Natural killer cell (primary cell): ENCODE measurements at regions not wholly inside any gene's neighbourhood (a gene's known extent, or its start where the extent isn't known, plus 50 kb on each side); places are given as distances from the start of the nearest gene placed in this dataset.
A peak's percentile ranks its signal among the peaks of the same experiment; 100 is the strongest.

Experiments used
- ATAC-seq, 3 donors: fragments of 150-1000 bp in 2 of 3; fragments of 200-7000 bp in 1 of 3; cut with Tn5 transposase; 1 replicate in 1 of 3; 2 replicates in 2 of 3; pipeline ENCODE4 v1.10.0; 2021; ENCODE audit warnings: mild to moderate bottlenecking in 2 of 3, moderate library complexity in 2 of 3
- DNase-seq, 2 donors: peaks; one replicate each; pipeline versions ENCODE4 v3.0.0 to v3.0.0-alpha.2; 2013 to 2021; ENCODE audit warnings: mixed read lengths in 1 of 2
- H3K27ac ChIP-seq: one replicate; pipeline ENCODE4 v1.5.1; 2013; ENCODE audit warnings: mild to moderate bottlenecking, low read length
- H3K27me3 ChIP-seq: one replicate; pipeline ENCODE4 v1.6.1; 2013; ENCODE audit warnings: low read length; ENCODE audit not compliant: control insufficient read depth, insufficient read depth
- H3K36me3 ChIP-seq: one replicate; pipeline ENCODE4 v1.6.1; 2013; ENCODE audit warnings: low read length; ENCODE audit not compliant: control insufficient read depth, insufficient read depth
- H3K4me1 ChIP-seq: one replicate; pipeline ENCODE4 v1.6.1; 2013; ENCODE audit warnings: low read length; ENCODE audit not compliant: control insufficient read depth, insufficient read depth
- H3K4me3 ChIP-seq: one replicate; pipeline ENCODE4 v1.5.1; 2013; ENCODE audit warnings: low read length
- H3K9me3 ChIP-seq: one replicate; pipeline ENCODE4 v1.6.1; 2013; ENCODE audit warnings: low read length; ENCODE audit not compliant: control insufficient read depth, insufficient read depth
- H3K27ac Mint-ChIP-seq, 2 donors: one replicate each; pipeline ENCODE4 v1.8.0; 2022; ENCODE audit warnings: mild to moderate bottlenecking in 2 of 2, mixed read lengths in 2 of 2, moderate library complexity in 1 of 2
- H3K27me3 Mint-ChIP-seq, 2 donors: one replicate each; pipeline ENCODE4 v1.8.0; 2022; ENCODE audit warnings: low read depth in 2 of 2, mixed read lengths in 2 of 2
- H3K36me3 Mint-ChIP-seq: one replicate; pipeline ENCODE4 v1.8.0; 2022; ENCODE audit warnings: mixed read lengths
- H3K4me1 Mint-ChIP-seq, 2 donors: one replicate each; pipeline ENCODE4 v1.8.0; 2022; ENCODE audit warnings: mixed read lengths in 2 of 2
- H3K4me3 Mint-ChIP-seq: one replicate; pipeline ENCODE4 v1.8.0; 2022; ENCODE audit warnings: mild to moderate bottlenecking, moderate library complexity, mixed read lengths
- H3K9me3 Mint-ChIP-seq, 2 donors: one replicate each; pipeline ENCODE4 v1.8.0; 2022; ENCODE audit warnings: mixed read lengths in 2 of 2
- CTCF ChIP-seq: fragments of 200-600 bp; IDR thresholded peaks from one replicate; pipeline ENCODE4 v1.8.0; 2022; ENCODE audit warnings: antibody characterized with exemption
- WGBS: methylation state at CpG from one replicate; pipeline ENCODE4 v1.1.7; 2013; ENCODE audit warnings: missing lambda C conversion rate; ENCODE audit not compliant: insufficient coverage; 5-methylcytosine and 5-hydroxymethylcytosine counted together
- intact Hi-C: fragments of 100-400 bp; cut with micrococcal nuclease; formaldehyde crosslinking; loops from one replicate; pipeline ENCODE4 v1.14.2; 2022

- no peaks in the 10 kb centered on the region for H3K36me3 Mint-ChIP-seq
- no peak overlapping the region for H3K4me3 Mint-ChIP-seq
- no peak for ATAC-seq
- DNase-seq: no peak
- Histone ChIP-seq H3K4me1 (no peaks in the 10 kb centered on the region), H3K9me3 (no peaks in the 10 kb centered on the region), H3K4me3 (no peak overlapping the region), H3K27ac (no peak overlapping the region), H3K36me3 (no peaks in the 10 kb centered on the region), H3K27me3 (no peaks in the 10 kb centered on the region)
- H3K9me3 Mint-ChIP-seq: no peaks in the 10 kb centered on the region
- intact Hi-C loops: no loop called here
- H3K27me3 Mint-ChIP-seq: peaks cover 3 to 16% of the 10 kb centered on the region in 2 donors
- 61% methylated on average over 2 of the region's 2 CpGs for WGBS
- TF ChIP-seq CTCF: no peak
- no peak overlapping the region for H3K27ac Mint-ChIP-seq
- H3K4me1 Mint-ChIP-seq: peaks cover 5 to 6% of the 10 kb centered on the region in 2 donors
Measured at GRCh38 chr2:133842446-133842845, 274.2 kb upstream of the NCKAP5 start.

GRCh38 chr2:133843091-133843490 lies 274.8 kb upstream of the NCKAP5 start:
- no peak overlapping the region for H3K4me3 Mint-ChIP-seq
- WGBS: 80% methylated on average over 3 of the region's 3 CpGs
- intact Hi-C loops: no loop called here

GRCh38 chr2:133843551-133843950 lies 275.3 kb upstream of the NCKAP5 start:
- intact Hi-C loops: no loop called here
- no peak for TF ChIP-seq CTCF
- H3K27me3 Mint-ChIP-seq: peaks cover 6 to 23% of the 10 kb centered on the region in 2 donors
- H3K36me3 Mint-ChIP-seq: no peaks in the 10 kb centered on the region
- DNase-seq (no peak), ATAC-seq (no peak)
- H3K27ac ChIP-seq: no peak overlapping the region
- H3K4me1 Mint-ChIP-seq: peaks cover 5 to 6% of the 10 kb centered on the region in 2 donors
- no peaks in the 10 kb centered on the region for H3K4me1 ChIP-seq
- no peaks in the 10 kb centered on the region for H3K27me3 ChIP-seq
- no peaks in the 10 kb centered on the region for H3K36me3 ChIP-seq
- H3K4me3 ChIP-seq: no peak overlapping the region
- H3K9me3 ChIP-seq: no peaks in the 10 kb centered on the region
- H3K4me3 Mint-ChIP-seq: no peak overlapping the region
- H3K9me3 Mint-ChIP-seq: no peaks in the 10 kb centered on the region
- no peak overlapping the region for H3K27ac Mint-ChIP-seq
- WGBS: 94% methylated on average over 6 of the region's 6 CpGs

More at GRCh38 chr2:133843091-133843490, 274.8 kb upstream of the NCKAP5 start:
- DNase-seq (no peak), ATAC-seq (no peak)
- H3K27me3 ChIP-seq: no peaks in the 10 kb centered on the region
- Mint-ChIP-seq H3K9me3 (no peaks in the 10 kb centered on the region), H3K4me1 (peaks cover 5 to 6% of the 10 kb centered on the region in 2 donors), H3K27me3 (peaks cover 6 to 23% of the 10 kb centered on the region in 2 donors), H3K27ac (no peak overlapping the region), H3K36me3 (no peaks in the 10 kb centered on the region)
- H3K27ac ChIP-seq: no peak overlapping the region
- no peaks in the 10 kb centered on the region for H3K36me3 ChIP-seq
- no peak overlapping the region for H3K4me3 ChIP-seq
- no peak for TF ChIP-seq CTCF
- no peaks in the 10 kb centered on the region for H3K9me3 ChIP-seq
- H3K4me1 ChIP-seq: no peaks in the 10 kb centered on the region

- no peak overlapping the region for H3K27ac ChIP-seq
- Mint-ChIP-seq H3K36me3 (no peaks in the 10 kb centered on the region), H3K27ac (no peak overlapping the region), H3K27me3 (peaks cover 6 to 23% of the 10 kb centered on the region in 2 donors), H3K4me1 (peaks cover 5 to 6% of the 10 kb centered on the region in 2 donors), H3K9me3 (no peaks in the 10 kb centered on the region), H3K4me3 (no peak overlapping the region)
- 33% methylated on average over 9 of the region's 9 CpGs for WGBS
- DNase-seq: peak in 1 of 2 donors; percentile 73
- no peaks in the 10 kb centered on the region for H3K27me3 ChIP-seq
- peak; percentile 76 for TF ChIP-seq CTCF
- H3K4me3 ChIP-seq: no peak overlapping the region
- no peaks in the 10 kb centered on the region for H3K9me3 ChIP-seq
- ATAC-seq: peak; percentile 69 to 87 (median 69)
- intact Hi-C loops: no loop called here
- no peaks in the 10 kb centered on the region for H3K36me3 ChIP-seq
- no peaks in the 10 kb centered on the region for H3K4me1 ChIP-seq
Measured at GRCh38 chr2:133844214-133844892, 276.1 kb upstream of the NCKAP5 start.
